ENCODE measurements at regions not wholly inside any gene's neighbourhood (a gene's known extent, or its start where the extent isn't known, plus 50 kb on each side); places are given as distances from the start of the nearest gene placed in this dataset.

- no peak overlapping the region for H3K27ac ChIP-seq
- no peak for TF ChIP-seq CTCF (conservative IDR thresholded peaks at IDR 0.05)
These were observed 316.4 kb downstream of the NOVA1 start for GRCh38 chr14:26281280-26281998.

- peak; percentile 79 for TF ChIP-seq CTCF (conservative IDR thresholded peaks at IDR 0.05)
- no peak overlapping the region for H3K27ac ChIP-seq
These were observed 321.1 kb downstream of the NOVA1 start for GRCh38 chr14:26276757-26277156.

GRCh38 chr14:26265170-26265685 is 332.6 kb downstream of the NOVA1 start:
- H3K27ac ChIP-seq: no peak overlapping the region

GRCh38 chr14:26261368-26262122 is 336.3 kb downstream of the NOVA1 start:
- H3K27ac ChIP-seq: no peak overlapping the region
- no peak for TF ChIP-seq CTCF (conservative IDR thresholded peaks at IDR 0.05)

More at GRCh38 chr14:26265170-26265685, 332.6 kb downstream of the NOVA1 start:
- TF ChIP-seq CTCF (conservative IDR thresholded peaks at IDR 0.05): no peak

- H3K27ac ChIP-seq: no peak overlapping the region
These were observed 342.6 kb downstream of the NOVA1 start for GRCh38 chr14:26255213-26255612.

GRCh38 chr14:26252176-26252575 is 345.7 kb downstream of the NOVA1 start:
- no peak overlapping the region for H3K27ac ChIP-seq
- TF ChIP-seq CTCF (conservative IDR thresholded peaks at IDR 0.05): no peak

More at GRCh38 chr14:26255213-26255612, 342.6 kb downstream of the NOVA1 start:
- TF ChIP-seq CTCF (conservative IDR thresholded peaks at IDR 0.05): peak; percentile 75

GRCh38 chr14:26233118-26233517 is 364.7 kb downstream of the NOVA1 start:
- no peak for TF ChIP-seq CTCF (conservative IDR thresholded peaks at IDR 0.05)
- peak overlapping the region; percentile 25; the same call in 1 of the 2 replicates for H3K27ac ChIP-seq

Data from VCaP (cell line).